ENCODE measurements at regions not wholly inside any gene's neighbourhood (a gene's known extent, or its start where the extent isn't known, plus 50 kb on each side); places are given as distances from the start of the nearest gene placed in this dataset.

- DNase-seq (ENCODE audit: low spot score), result no peak
- in situ Hi-C loops (cut with MboI; ENCODE audit: low pct_unique_long_range_greater_than_20kb, low sequenced_read_pairs, unreplicated experiment), result no loop called here
- no peak for TF ChIP-seq CTCF (IDR thresholded peaks at IDR 0.05; ENCODE audit: extremely low read depth, insufficient read depth, missing control alignments)
Observed at GRCh38 chr20:37643400-37643799, 50.4 kb upstream of the CTNNBL1 start.

- no peak for TF ChIP-seq CTCF (IDR thresholded peaks at IDR 0.05; ENCODE audit: extremely low read depth, insufficient read depth, missing control alignments)
- DNase-seq (ENCODE audit: low spot score), result no peak
- in situ Hi-C loops (cut with MboI; ENCODE audit: low pct_unique_long_range_greater_than_20kb, low sequenced_read_pairs, unreplicated experiment), result no loop called here
Observed at GRCh38 chr20:37642246-37642645, 51.6 kb upstream of the CTNNBL1 start.

- in situ Hi-C loops (cut with MboI; ENCODE audit: low pct_unique_long_range_greater_than_20kb, low sequenced_read_pairs, unreplicated experiment), result no loop called here
- TF ChIP-seq CTCF (IDR thresholded peaks at IDR 0.05; ENCODE audit: extremely low read depth, insufficient read depth, missing control alignments), result no peak
- DNase-seq (ENCODE audit: low spot score), result no peak
Observed at GRCh38 chr20:37640600-37641561, 52.9 kb upstream of the CTNNBL1 start.

- DNase-seq (ENCODE audit: low spot score), result no peak
- in situ Hi-C loops (cut with MboI; ENCODE audit: low pct_unique_long_range_greater_than_20kb, low sequenced_read_pairs, unreplicated experiment), result no loop called here
- no peak for TF ChIP-seq CTCF (IDR thresholded peaks at IDR 0.05; ENCODE audit: extremely low read depth, insufficient read depth, missing control alignments)
Observed at GRCh38 chr20:37638527-37638926, 55.3 kb upstream of the CTNNBL1 start.

- no peak for TF ChIP-seq CTCF (IDR thresholded peaks at IDR 0.05; ENCODE audit: extremely low read depth, insufficient read depth, missing control alignments)
Observed at GRCh38 chr20:37636977-37637376, 56.9 kb upstream of the CTNNBL1 start.

GRCh38 chr20:37636212-37636975 is 57.4 kb upstream of the CTNNBL1 start:
- no peak for DNase-seq (ENCODE audit: low spot score)
- in situ Hi-C loops (cut with MboI; ENCODE audit: low pct_unique_long_range_greater_than_20kb, low sequenced_read_pairs, unreplicated experiment), result no loop called here
- TF ChIP-seq CTCF (IDR thresholded peaks at IDR 0.05; ENCODE audit: extremely low read depth, insufficient read depth, missing control alignments), result no peak

More at GRCh38 chr20:37636977-37637376, 56.9 kb upstream of the CTNNBL1 start:
- in situ Hi-C loops (cut with MboI; ENCODE audit: low pct_unique_long_range_greater_than_20kb, low sequenced_read_pairs, unreplicated experiment), result no loop called here
- no peak for DNase-seq (ENCODE audit: low spot score)
